ENCODE measurements at regions not wholly inside any gene's neighbourhood (a gene's known extent, or its start where the extent isn't known, plus 50 kb on each side); places are given as distances from the start of the nearest gene placed in this dataset.

DNA sequence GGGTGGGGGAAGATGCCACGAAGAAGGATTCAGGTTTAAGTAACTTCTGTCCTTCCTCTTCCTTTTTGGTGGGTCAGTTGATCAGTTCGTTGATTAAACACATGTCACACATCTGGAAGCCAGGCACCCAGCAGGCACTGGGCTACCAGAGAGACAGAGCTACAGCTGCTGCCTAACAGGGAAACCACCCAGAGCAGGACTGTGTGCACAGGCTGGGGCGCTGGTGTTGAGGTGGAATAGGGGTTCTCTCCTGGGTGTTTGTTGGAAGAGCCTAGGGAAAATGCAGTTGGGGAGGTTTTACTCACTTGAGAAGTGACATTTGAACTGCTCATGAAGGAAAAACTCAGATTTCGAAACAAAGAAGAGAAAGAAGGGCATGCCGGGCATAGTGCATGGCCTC, 152.4 kb downstream of the IRX5 start:
- H3K27ac ChIP-seq (ENCODE audit: control insufficient read depth, insufficient read depth, low read length) = no peak overlapping the region
- H3K27me3 ChIP-seq (ENCODE audit: control insufficient read depth, extremely low read depth, insufficient read depth, low read length) = no peaks in the 10 kb centered on the region
- no peak overlapping the region for H3K4me3 ChIP-seq (ENCODE audit: control insufficient read depth in 2 of 3, extremely low read depth in 1 of 3, insufficient read depth in 2 of 3, low read depth in 1 of 3, low read length in 3 of 3)
- no peaks in the 10 kb centered on the region for H3K79me2 ChIP-seq (ENCODE audit: control insufficient read depth, insufficient read depth, low read length)
- DNase-seq (ENCODE audit: low read depth, low spot score) = no peak
- dilution Hi-C loops (cut with MboI; ENCODE audit: extremely low pct_ligation_motif_present, low sequenced_read_pairs) = no loop called here
- H3K36me3 ChIP-seq (ENCODE audit: control insufficient read depth in 2 of 2, extremely low read depth in 1 of 2, insufficient read depth in 2 of 2, low read length in 2 of 2) = no peaks in the 10 kb centered on the region
- no peaks in the 10 kb centered on the region for H3K9me3 ChIP-seq (ENCODE audit: control insufficient read depth, low read depth, low read length)
- H3K9me1 ChIP-seq (ENCODE audit: control insufficient read depth, extremely low read depth, insufficient read depth, low read length) = no peaks in the 10 kb centered on the region
- H3K9ac ChIP-seq (ENCODE audit: control insufficient read depth, extremely low read depth, insufficient read depth, low read length) = no peak overlapping the region
- no peaks in the 10 kb centered on the region for H3K4me1 ChIP-seq (ENCODE audit: control insufficient read depth, extremely low read depth, insufficient read depth, low read length)
- FAIRE-seq = no peak
- H2AFZ ChIP-seq (ENCODE audit: control insufficient read depth, low read length) = no peak overlapping the region
- no peak for TF ChIP-seq EZH2 (IDR thresholded peaks at IDR 0.05; ENCODE audit: low read length)
- TF ChIP-seq, protein P1, sequence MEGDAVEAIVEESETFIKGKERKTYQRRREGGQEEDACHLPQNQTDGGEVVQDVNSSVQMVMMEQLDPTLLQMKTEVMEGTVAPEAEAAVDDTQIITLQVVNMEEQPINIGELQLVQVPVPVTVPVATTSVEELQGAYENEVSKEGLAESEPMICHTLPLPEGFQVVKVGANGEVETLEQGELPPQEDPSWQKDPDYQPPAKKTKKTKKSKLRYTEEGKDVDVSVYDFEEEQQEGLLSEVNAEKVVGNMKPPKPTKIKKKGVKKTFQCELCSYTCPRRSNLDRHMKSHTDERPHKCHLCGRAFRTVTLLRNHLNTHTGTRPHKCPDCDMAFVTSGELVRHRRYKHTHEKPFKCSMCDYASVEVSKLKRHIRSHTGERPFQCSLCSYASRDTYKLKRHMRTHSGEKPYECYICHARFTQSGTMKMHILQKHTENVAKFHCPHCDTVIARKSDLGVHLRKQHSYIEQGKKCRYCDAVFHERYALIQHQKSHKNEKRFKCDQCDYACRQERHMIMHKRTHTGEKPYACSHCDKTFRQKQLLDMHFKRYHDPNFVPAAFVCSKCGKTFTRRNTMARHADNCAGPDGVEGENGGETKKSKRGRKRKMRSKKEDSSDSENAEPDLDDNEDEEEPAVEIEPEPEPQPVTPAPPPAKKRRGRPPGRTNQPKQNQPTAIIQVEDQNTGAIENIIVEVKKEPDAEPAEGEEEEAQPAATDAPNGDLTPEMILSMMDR (optimal IDR thresholded peaks at IDR 0.05 in 1 of 3, IDR thresholded peaks at IDR 0.05 in 1 of 3, conservative IDR thresholded peaks at IDR 0.05 in 1 of 3; ENCODE audit: extremely low read depth in 1 of 3, insufficient read depth in 2 of 3, low read length in 3 of 3) = no peak
- no peaks in the 10 kb centered on the region for H4K20me1 ChIP-seq (ENCODE audit: control insufficient read depth, extremely low read depth, insufficient read depth, low read length)
- no peak overlapping the region for H3K4me2 ChIP-seq (ENCODE audit: control insufficient read depth, extremely low read depth, insufficient read depth, low read depth, low read length)

DNA sequence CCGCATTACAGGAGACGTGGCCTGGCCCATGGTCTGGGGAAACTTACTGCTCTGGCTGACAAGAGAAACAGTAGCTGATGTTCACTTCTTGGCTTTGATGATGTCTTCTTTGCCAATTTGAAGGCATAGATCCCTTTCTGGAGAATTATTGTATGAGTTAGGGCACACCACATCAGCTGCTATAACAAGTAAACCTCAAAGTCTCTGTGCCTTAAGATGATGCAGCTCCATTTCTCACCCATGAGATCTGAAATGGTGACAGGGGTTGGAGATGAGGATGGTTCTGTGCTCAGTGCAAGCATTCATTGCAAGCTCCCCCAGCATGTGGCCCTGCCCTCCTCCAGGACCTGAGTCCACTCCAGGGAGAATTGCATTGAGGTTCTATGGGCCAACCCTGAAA, 157.4 kb downstream of the IRX5 start:
- dilution Hi-C loops (cut with MboI; ENCODE audit: extremely low pct_ligation_motif_present, low sequenced_read_pairs) = no loop called here
- Histone ChIP-seq H3K4me3 (ENCODE audit: control insufficient read depth in 2 of 3, extremely low read depth in 1 of 3, insufficient read depth in 2 of 3, low read depth in 1 of 3, low read length in 3 of 3) (no peak overlapping the region), H3K27me3 (ENCODE audit: control insufficient read depth, extremely low read depth, insufficient read depth, low read length) (no peaks in the 10 kb centered on the region), H3K4me1 (ENCODE audit: control insufficient read depth, extremely low read depth, insufficient read depth, low read length) (no peaks in the 10 kb centered on the region), H3K27ac (ENCODE audit: control insufficient read depth, insufficient read depth, low read length) (no peak overlapping the region), H3K79me2 (ENCODE audit: control insufficient read depth, insufficient read depth, low read length) (no peaks in the 10 kb centered on the region), H3K9me1 (ENCODE audit: control insufficient read depth, extremely low read depth, insufficient read depth, low read length) (no peaks in the 10 kb centered on the region), H3K36me3 (ENCODE audit: control insufficient read depth in 2 of 2, extremely low read depth in 1 of 2, insufficient read depth in 2 of 2, low read length in 2 of 2) (no peaks in the 10 kb centered on the region), H4K20me1 (ENCODE audit: control insufficient read depth, extremely low read depth, insufficient read depth, low read length) (no peaks in the 10 kb centered on the region), H3K9ac (ENCODE audit: control insufficient read depth, extremely low read depth, insufficient read depth, low read length) (no peak overlapping the region), H2AFZ (ENCODE audit: control insufficient read depth, low read length) (no peak overlapping the region), H3K4me2 (ENCODE audit: control insufficient read depth, extremely low read depth, insufficient read depth, low read depth, low read length) (no peak overlapping the region), H3K9me3 (ENCODE audit: control insufficient read depth, low read depth, low read length) (no peaks in the 10 kb centered on the region)
- no peak for TF ChIP-seq EZH2 (IDR thresholded peaks at IDR 0.05; ENCODE audit: low read length)
- TF ChIP-seq, protein P1 (optimal IDR thresholded peaks at IDR 0.05 in 1 of 3, IDR thresholded peaks at IDR 0.05 in 1 of 3, conservative IDR thresholded peaks at IDR 0.05 in 1 of 3; ENCODE audit: extremely low read depth in 1 of 3, insufficient read depth in 2 of 3, low read length in 3 of 3) = no peak
- DNase-seq (ENCODE audit: low read depth, low spot score) = no peak
- FAIRE-seq = no peak
